ENCODE measurements at regions not wholly inside any gene's neighbourhood (a gene's known extent, or its start where the extent isn't known, plus 50 kb on each side); places are given as distances from the start of the nearest gene placed in this dataset.
A peak's percentile ranks its signal among the peaks of the same experiment; 100 is the strongest.

GRCh38 chr3:28994161-28994905, 286.5 kb upstream of the RBMS3 start:
- DNase-seq (ENCODE audit: low spot score) = no peak
- in situ Hi-C loops (cut with MboI; ENCODE audit: low pct_unique_long_range_greater_than_20kb, low sequenced_read_pairs, unreplicated experiment) = no loop called here
- no peak for TF ChIP-seq CTCF (IDR thresholded peaks at IDR 0.05; ENCODE audit: extremely low read depth, insufficient read depth, missing control alignments)

- TF ChIP-seq CTCF (IDR thresholded peaks at IDR 0.05; ENCODE audit: extremely low read depth, insufficient read depth, missing control alignments) = no peak
- in situ Hi-C loops (cut with MboI; ENCODE audit: low pct_unique_long_range_greater_than_20kb, low sequenced_read_pairs, unreplicated experiment) = no loop called here
- peak; percentile 38 for DNase-seq (ENCODE audit: low spot score)
Observed at GRCh38 chr3:29004885-29005599, 275.8 kb upstream of the RBMS3 start.

- in situ Hi-C loops (cut with MboI; ENCODE audit: low pct_unique_long_range_greater_than_20kb, low sequenced_read_pairs, unreplicated experiment) = no loop called here
- no peak for TF ChIP-seq CTCF (IDR thresholded peaks at IDR 0.05; ENCODE audit: extremely low read depth, insufficient read depth, missing control alignments)
- DNase-seq (ENCODE audit: low spot score) = no peak
Observed at GRCh38 chr3:29005862-29006261, 275.0 kb upstream of the RBMS3 start.

- in situ Hi-C loops (cut with MboI; ENCODE audit: low pct_unique_long_range_greater_than_20kb, low sequenced_read_pairs, unreplicated experiment) = no loop called here
- no peak for TF ChIP-seq CTCF (IDR thresholded peaks at IDR 0.05; ENCODE audit: extremely low read depth, insufficient read depth, missing control alignments)
- DNase-seq (ENCODE audit: low spot score) = no peak
Observed at GRCh38 chr3:29011441-29011840, 269.4 kb upstream of the RBMS3 start.

- DNase-seq (ENCODE audit: low spot score) = no peak
- in situ Hi-C loops (cut with MboI; ENCODE audit: low pct_unique_long_range_greater_than_20kb, low sequenced_read_pairs, unreplicated experiment) = no loop called here
- TF ChIP-seq CTCF (IDR thresholded peaks at IDR 0.05; ENCODE audit: extremely low read depth, insufficient read depth, missing control alignments) = no peak
Observed at GRCh38 chr3:29011966-29012365, 268.9 kb upstream of the RBMS3 start.

- no peak for DNase-seq (ENCODE audit: low spot score)
- in situ Hi-C loops (cut with MboI; ENCODE audit: low pct_unique_long_range_greater_than_20kb, low sequenced_read_pairs, unreplicated experiment) = no loop called here
- TF ChIP-seq CTCF (IDR thresholded peaks at IDR 0.05; ENCODE audit: extremely low read depth, insufficient read depth, missing control alignments) = no peak
Observed at GRCh38 chr3:29022976-29023375, 257.9 kb upstream of the RBMS3 start.

Measured in GM13977 (cell line).